ENCODE measurements at regions not wholly inside any gene's neighbourhood (a gene's known extent, or its start where the extent isn't known, plus 50 kb on each side); places are given as distances from the start of the nearest gene placed in this dataset.
"Not testable (repeated sequence)": the region's sequence is repeated elsewhere in the genome, so short reads cannot be mapped to it uniquely, and the experiment has no call there.

- TF ChIP-seq SREBF2 (IDR thresholded peaks at IDR 0.05): no peak
- no peak for TF ChIP-seq HOXB13 (CRISPR knock-in tag; IDR thresholded peaks at IDR 0.05; ENCODE audit: low read depth)
- TF ChIP-seq EHMT2 (IDR thresholded peaks at IDR 0.05; ENCODE audit: low read depth): no peak
These were observed 240.2 kb upstream of the GRIA3 start (continued) for GRCh38 chrX:122943918-122944317.

- Histone ChIP-seq H3K27ac (no peak overlapping the region), H3K4me1 (no peaks in the 10 kb centered on the region), H3K9me3 (no peaks in the 10 kb centered on the region), H3K4me3 (no peak overlapping the region), H3K4me2 (no peak overlapping the region)
- ChIA-PET CTCF (no interaction called here), POLR2A (no interaction called here)
- no peak for DNase-seq (ENCODE audit: low read depth in 1 of 2, low spot score in 1 of 2)
- no peak for FAIRE-seq
- ATAC-seq: no peak
- 23% methylated on average over 4 of the region's 4 CpGs for WGBS (ENCODE audit: missing lambda C conversion rate)
- TF ChIP-seq ATOH8 (CRISPR knock-in tag; IDR thresholded peaks at IDR 0.05; ENCODE audit: low read depth) (no peak), SREBF2 (IDR thresholded peaks at IDR 0.05) (no peak), KDM5A (IDR thresholded peaks at IDR 0.05) (no peak), FOXS1 (CRISPR knock-in tag; IDR thresholded peaks at IDR 0.05) (no peak), E2F6 (IDR thresholded peaks at IDR 0.05; ENCODE audit: borderline replicate concordance, low read depth) (no peak), POLR2A (IDR thresholded peaks at IDR 0.05; ENCODE audit: low read length) (no peak), PHF8 (IDR thresholded peaks at IDR 0.05; ENCODE audit: borderline replicate concordance, low read depth) (no peak), BHLHE40 (IDR thresholded peaks at IDR 0.05; ENCODE audit: low read depth, low read length) (no peak), HOXB5 (CRISPR knock-in tag; IDR thresholded peaks at IDR 0.05) (no peak), MAX (IDR thresholded peaks at IDR 0.05) (no peak), SMC3 (IDR thresholded peaks at IDR 0.05) (no peak)
These were observed 238.8 kb upstream of the GRIA3 start for GRCh38 chrX:122945328-122945727.

- Histone ChIP-seq H3K4me1 (no peaks in the 10 kb centered on the region), H3K9me3 (no peaks in the 10 kb centered on the region), H3K4me2 (no peak overlapping the region), H3K27ac (no peak overlapping the region), H3K4me3 (no peak overlapping the region)
- FAIRE-seq (no peak), DNase-seq (ENCODE audit: low read depth in 1 of 2, low spot score in 1 of 2) (no peak), ATAC-seq (no peak)
- CTCF ChIA-PET: no interaction called here
- 50% methylated on average over 2 of the region's 2 CpGs for WGBS (ENCODE audit: missing lambda C conversion rate)
- TF ChIP-seq KDM5A (IDR thresholded peaks at IDR 0.05) (no peak), RFX5 (IDR thresholded peaks at IDR 0.05) (no peak), EHF (CRISPR knock-in tag; IDR thresholded peaks at IDR 0.05) (no peak), FOXS1 (CRISPR knock-in tag; IDR thresholded peaks at IDR 0.05) (no peak), ESRRA (IDR thresholded peaks at IDR 0.05; ENCODE audit: borderline replicate concordance, low read length) (no peak), NFE2L2 (conservative IDR thresholded peaks at IDR 0.05; ENCODE audit: low read length) (no peak), NPAS2 (CRISPR knock-in tag; IDR thresholded peaks at IDR 0.05; ENCODE audit: borderline replicate concordance) (no peak), HOXA7 (CRISPR knock-in tag; IDR thresholded peaks at IDR 0.05) (no peak)
- POLR2A ChIA-PET: no interaction called here
These were observed 211.5 kb upstream of the GRIA3 start for GRCh38 chrX:122972604-122973003.

GRCh38 chrX:122982521-122982920, 201.6 kb upstream of the GRIA3 start:
- H3K4me1 ChIP-seq: no peaks in the 10 kb centered on the region
- no peak overlapping the region for H3K27ac ChIP-seq
- DNase-seq (ENCODE audit: low read depth in 1 of 2, low spot score in 1 of 2): no peak
- no peak overlapping the region for H3K4me3 ChIP-seq
- no peak for TF ChIP-seq MAZ (IDR thresholded peaks at IDR 0.05; ENCODE audit: borderline replicate concordance, low read depth, low read length)
- no peak for TF ChIP-seq RCOR1 (IDR thresholded peaks at IDR 0.05; ENCODE audit: low read depth, low read length)
- no peak for TF ChIP-seq EHF (CRISPR knock-in tag; IDR thresholded peaks at IDR 0.05)
- no peak for TF ChIP-seq ZSCAN20 (CRISPR knock-in tag; IDR thresholded peaks at IDR 0.05)
- TF ChIP-seq FOSL2 (IDR thresholded peaks at IDR 0.05): no peak
- TF ChIP-seq FOSL2 (CRISPR knock-in tag; IDR thresholded peaks at IDR 0.05): no peak
- no peak for TF ChIP-seq RNF2 (IDR thresholded peaks at IDR 0.05; ENCODE audit: borderline replicate concordance, low read depth)
- no peak for TF ChIP-seq CHD4 (IDR thresholded peaks at IDR 0.05; ENCODE audit: borderline replicate concordance)
- no peak for TF ChIP-seq NR3C1 (IDR thresholded peaks at IDR 0.05)
- no peak for TF ChIP-seq EP300 (IDR thresholded peaks at IDR 0.05)
- TF ChIP-seq RFX5 (IDR thresholded peaks at IDR 0.05): no peak
- TF ChIP-seq ELK1 (IDR thresholded peaks at IDR 0.05; ENCODE audit: low read depth, low read length): no peak
- no peak for TF ChIP-seq SMC3 (IDR thresholded peaks at IDR 0.05)
- no peak for TF ChIP-seq SREBF2 (IDR thresholded peaks at IDR 0.05)
- no peak for TF ChIP-seq RARB (CRISPR knock-in tag; IDR thresholded peaks at IDR 0.05)
- H3K9me3 ChIP-seq: no peaks in the 10 kb centered on the region
- no peak for ATAC-seq
- ChIA-PET POLR2A (no interaction called here), CTCF (no interaction called here)
- H3K4me2 ChIP-seq: no peak overlapping the region
- 37% methylated on average over 6 of the region's 6 CpGs for WGBS (ENCODE audit: missing lambda C conversion rate)
- no peak for FAIRE-seq

- FAIRE-seq; H3K4me3 ChIP-seq; CTCF ChIA-PET; H3K4me1 ChIP-seq; H3K27ac ChIP-seq; DNase-seq (ENCODE audit: low read depth in 1 of 2, low spot score in 1 of 2); POLR2A ChIA-PET; H3K4me2 ChIP-seq; H3K9me3 ChIP-seq; ATAC-seq: not testable (repeated sequence)
- 19% methylated on average over 2 of the region's 2 CpGs for WGBS (ENCODE audit: missing lambda C conversion rate)
These were observed 181.2 kb upstream of the GRIA3 start for GRCh38 chrX:123002844-123003243.
